ENCODE measurements at regions not wholly inside any gene's neighbourhood (a gene's known extent, or its start where the extent isn't known, plus 50 kb on each side); places are given as distances from the start of the nearest gene placed in this dataset.
"Not testable (repeated sequence)": the region's sequence is repeated elsewhere in the genome, so short reads cannot be mapped to it uniquely, and the experiment has no call there.

DNA sequence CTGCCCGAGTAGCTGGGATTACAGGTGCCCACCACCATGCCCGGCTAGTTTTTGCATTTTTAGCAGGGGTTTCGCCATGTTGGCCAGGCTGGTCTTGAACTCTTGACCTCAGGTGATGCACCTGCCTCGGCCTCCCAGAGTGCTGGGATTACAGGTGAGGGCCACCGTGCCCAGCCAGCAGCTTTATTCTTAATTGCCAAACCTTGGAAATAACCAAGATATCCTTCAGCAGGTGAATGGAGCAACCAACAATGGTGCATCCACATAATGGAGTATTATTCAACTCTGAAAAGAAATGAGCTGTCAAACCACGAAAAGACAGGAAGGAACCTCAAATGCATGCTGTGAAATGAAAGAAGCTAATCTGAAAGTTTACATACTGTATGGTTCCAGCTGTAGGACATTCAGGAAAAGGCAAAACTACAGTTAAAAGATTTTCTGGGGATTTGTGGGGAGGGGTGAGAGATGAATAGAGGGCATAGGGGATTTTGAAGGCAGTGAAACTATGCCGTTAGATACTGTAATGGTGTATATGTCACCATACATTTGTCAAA, 118.8 kb upstream of the CCND2 start:
- no peaks in the 10 kb centered on the region for H3K27me3 Mint-ChIP-seq
- H3K4me1 Mint-ChIP-seq = peaks cover 89% of the 10 kb centered on the region
- H3K27ac Mint-ChIP-seq = peak overlapping the region; percentile 93
- H3K4me3 Mint-ChIP-seq = peak overlapping the region; percentile 25
- no peak for DNase-seq
- ATAC-seq = no peak
- H3K36me3 Mint-ChIP-seq (ENCODE audit: low read depth) = no peaks in the 10 kb centered on the region
- H3K9me3 Mint-ChIP-seq = peaks cover 3% of the 10 kb centered on the region

DNA sequence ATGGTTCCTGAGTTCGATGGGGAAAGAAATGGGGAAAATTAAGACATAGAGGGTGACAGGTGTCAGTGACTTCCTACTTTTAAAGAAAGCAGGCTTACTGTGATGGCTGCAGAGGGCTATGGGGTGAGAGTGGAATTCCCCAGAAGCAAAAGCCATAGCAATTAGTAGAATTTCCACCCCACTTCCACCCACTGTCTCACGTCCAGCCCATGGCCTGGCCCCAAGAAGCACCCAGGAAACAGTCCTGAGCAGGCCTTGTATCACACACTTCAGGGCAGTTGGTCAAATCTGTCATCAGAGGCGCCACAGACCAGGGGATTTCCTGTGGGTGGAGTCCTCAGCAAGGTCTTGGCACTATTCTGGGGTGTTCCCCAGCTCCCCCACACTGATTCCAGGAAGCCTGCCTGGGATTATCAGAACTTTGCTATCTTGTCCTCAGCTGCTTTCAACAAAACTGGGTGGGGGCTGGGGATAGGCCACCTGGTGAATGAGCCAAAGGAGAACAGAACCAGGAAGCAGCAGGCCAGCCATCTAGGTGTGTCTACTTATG, 120.1 kb upstream of the CCND2 start:
- no peaks in the 10 kb centered on the region for H3K27me3 Mint-ChIP-seq
- peaks cover 87% of the 10 kb centered on the region for H3K4me1 Mint-ChIP-seq
- peak overlapping the region; percentile 25 for H3K4me3 Mint-ChIP-seq
- peak overlapping the region; percentile 93 for H3K27ac Mint-ChIP-seq
- peak; percentile 90 for ATAC-seq
- peaks cover 4% of the 10 kb centered on the region for H3K9me3 Mint-ChIP-seq
- DNase-seq = peak; percentile 80
- H3K36me3 Mint-ChIP-seq (ENCODE audit: low read depth) = no peaks in the 10 kb centered on the region

GRCh38 chr12:4152145-4152795, 121.3 kb upstream of the CCND2 start:
- Mint-ChIP-seq H3K4me1 (peaks cover 90% of the 10 kb centered on the region), H3K27ac (peak overlapping the region; percentile 93), H3K9me3 (peaks cover 4% of the 10 kb centered on the region), H3K4me3 (no peak overlapping the region), H3K27me3 (no peaks in the 10 kb centered on the region), H3K36me3 (ENCODE audit: low read depth) (no peaks in the 10 kb centered on the region)
- ATAC-seq (no peak), DNase-seq (no peak)

- peak overlapping the region; percentile 93 for H3K27ac Mint-ChIP-seq
- ATAC-seq (no peak), DNase-seq (no peak)
- no peaks in the 10 kb centered on the region for H3K27me3 Mint-ChIP-seq
- H3K4me1 Mint-ChIP-seq = peaks cover 91% of the 10 kb centered on the region
- H3K36me3 Mint-ChIP-seq (ENCODE audit: low read depth) = no peaks in the 10 kb centered on the region
- H3K9me3 Mint-ChIP-seq = peaks cover 4% of the 10 kb centered on the region
- peak overlapping the region; percentile 37 for H3K4me3 Mint-ChIP-seq
These were observed 122.0 kb upstream of the CCND2 start for GRCh38 chr12:4151362-4152121.

GRCh38 chr12:4150355-4150754, 123.2 kb upstream of the CCND2 start:
- peak overlapping the region; percentile 66 for H3K27ac Mint-ChIP-seq
- H3K36me3 Mint-ChIP-seq (ENCODE audit: low read depth); H3K9me3 Mint-ChIP-seq; H3K4me3 Mint-ChIP-seq; H3K27me3 Mint-ChIP-seq; DNase-seq; ATAC-seq: not testable (repeated sequence)
- H3K4me1 Mint-ChIP-seq = peaks cover 91% of the 10 kb centered on the region

- peak; percentile 71 for DNase-seq
- Mint-ChIP-seq H3K4me1 (peaks cover 92% of the 10 kb centered on the region), H3K4me3 (peak overlapping the region; percentile 29), H3K27me3 (no peaks in the 10 kb centered on the region), H3K27ac (peak overlapping the region; percentile 99), H3K36me3 (ENCODE audit: low read depth) (no peaks in the 10 kb centered on the region), H3K9me3 (peaks cover 4% of the 10 kb centered on the region)
- ATAC-seq = peak; percentile 7
These were observed 125.0 kb upstream of the CCND2 start for GRCh38 chr12:4148418-4149056.

GRCh38 chr12:4147031-4147481, 126.5 kb upstream of the CCND2 start:
- H3K27ac Mint-ChIP-seq = peak overlapping the region; percentile 99
- H3K4me1 Mint-ChIP-seq = peaks cover 92% of the 10 kb centered on the region
- H3K4me3 Mint-ChIP-seq = peak overlapping the region; percentile 69
- H3K36me3 Mint-ChIP-seq (ENCODE audit: low read depth) = no peaks in the 10 kb centered on the region
- no peaks in the 10 kb centered on the region for H3K27me3 Mint-ChIP-seq
- peaks cover 4% of the 10 kb centered on the region for H3K9me3 Mint-ChIP-seq
- ATAC-seq = no peak
- no peak for DNase-seq

DNA sequence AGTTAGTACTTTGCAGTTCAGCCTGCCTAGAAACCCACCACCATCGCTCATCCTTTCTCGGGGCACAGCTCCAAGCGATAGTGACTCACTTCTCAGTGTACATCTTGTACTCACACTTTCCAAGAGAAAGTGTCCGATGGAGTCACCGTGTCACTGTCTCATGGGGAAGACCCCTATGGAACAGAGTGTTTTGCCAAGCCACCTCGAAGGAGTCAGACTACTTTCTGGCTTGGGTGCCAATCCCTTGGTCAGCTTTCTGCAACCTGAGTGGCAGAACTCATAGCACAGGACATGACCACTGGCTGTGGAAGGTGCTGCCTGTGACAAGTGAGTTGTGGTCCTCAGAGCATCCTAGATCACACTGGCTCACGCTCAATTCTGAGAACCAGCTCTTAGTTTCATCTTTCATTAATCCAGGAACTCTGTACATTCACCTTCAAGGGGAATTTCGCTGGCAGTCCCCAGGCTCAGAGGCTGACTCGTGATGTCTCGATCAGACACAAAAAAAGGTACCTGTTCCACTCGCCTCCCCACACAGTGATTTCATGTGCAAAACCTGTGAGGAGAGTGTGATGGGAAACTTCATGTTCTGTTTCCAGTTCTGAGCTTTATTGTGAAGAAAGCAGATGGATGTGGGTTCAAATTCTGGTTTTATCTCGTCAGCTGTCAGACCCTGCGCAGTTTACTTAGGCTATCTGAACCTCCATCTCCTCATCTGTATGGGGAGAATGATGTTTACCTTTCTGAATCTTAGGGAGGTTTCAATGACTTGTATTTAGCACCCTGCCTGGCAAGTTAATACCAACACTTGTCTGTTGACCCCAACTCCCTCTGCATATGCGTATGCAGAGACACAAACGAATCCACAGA, 127.3 kb upstream of the CCND2 start:
- Mint-ChIP-seq H3K27me3 (no peaks in the 10 kb centered on the region), H3K27ac (peak overlapping the region; percentile 99), H3K36me3 (ENCODE audit: low read depth) (no peaks in the 10 kb centered on the region), H3K4me3 (peak overlapping the region; percentile 69), H3K9me3 (peaks cover 4% of the 10 kb centered on the region), H3K4me1 (peaks cover 92% of the 10 kb centered on the region)
- DNase-seq (peak; percentile 68), ATAC-seq (peak; percentile 74)

DNA sequence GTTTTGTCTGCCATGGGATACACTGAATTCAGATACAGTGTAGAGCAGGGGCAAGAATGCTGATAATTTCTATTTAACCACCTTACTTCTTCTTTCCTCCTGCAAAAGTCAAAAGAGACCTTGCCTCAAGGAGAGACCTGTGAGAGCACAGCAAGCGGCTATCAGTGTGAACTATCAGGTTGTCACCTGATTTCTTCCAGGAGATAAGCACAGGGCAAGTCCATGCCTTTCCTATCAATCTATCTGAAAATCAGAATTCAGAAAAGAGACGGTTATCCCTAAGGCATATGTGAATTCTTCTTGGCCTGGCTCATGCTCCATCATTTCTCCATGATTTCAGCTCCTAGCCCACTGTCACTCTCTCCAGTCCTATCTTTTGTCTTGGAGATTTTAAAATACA, 128.9 kb upstream of the CCND2 start:
- Mint-ChIP-seq H3K4me3 (no peak overlapping the region), H3K9me3 (no peaks in the 10 kb centered on the region)

GRCh38 chr12:4143896-4144295, 129.7 kb upstream of the CCND2 start:
- ATAC-seq (no peak), DNase-seq (no peak)
- peak overlapping the region; percentile 99 for H3K27ac Mint-ChIP-seq
- peaks cover 2% of the 10 kb centered on the region for H3K36me3 Mint-ChIP-seq (ENCODE audit: low read depth)
- no peaks in the 10 kb centered on the region for H3K27me3 Mint-ChIP-seq
- no peaks in the 10 kb centered on the region for H3K9me3 Mint-ChIP-seq
- peak overlapping the region; percentile 37 for H3K4me3 Mint-ChIP-seq
- peaks cover 100% of the 10 kb centered on the region for H3K4me1 Mint-ChIP-seq

More for the DNA sequence above, 128.9 kb upstream of the CCND2 start:
- ATAC-seq (no peak), DNase-seq (no peak)
- Mint-ChIP-seq H3K27ac (peak overlapping the region; percentile 99), H3K27me3 (no peaks in the 10 kb centered on the region), H3K36me3 (ENCODE audit: low read depth) (no peaks in the 10 kb centered on the region), H3K4me1 (peaks cover 96% of the 10 kb centered on the region)

- Mint-ChIP-seq H3K9me3 (no peaks in the 10 kb centered on the region), H3K4me3 (peak overlapping the region; percentile 75), H3K27ac (peak overlapping the region; percentile 93), H3K4me1 (peaks cover 96% of the 10 kb centered on the region), H3K36me3 (ENCODE audit: low read depth) (peaks cover 2% of the 10 kb centered on the region), H3K27me3 (no peaks in the 10 kb centered on the region)
- ATAC-seq (peak; percentile 57), DNase-seq (no peak)
These were observed 132.0 kb upstream of the CCND2 start for GRCh38 chr12:4141348-4142270.

- H3K4me3 Mint-ChIP-seq = peak overlapping the region; percentile 48
- H3K4me1 Mint-ChIP-seq = peaks cover 96% of the 10 kb centered on the region
- peak overlapping the region; percentile 93 for H3K27ac Mint-ChIP-seq
- H3K27me3 Mint-ChIP-seq = no peaks in the 10 kb centered on the region
- DNase-seq (no peak), ATAC-seq (no peak)
- peaks cover under 1% of the 10 kb centered on the region for H3K9me3 Mint-ChIP-seq
- H3K36me3 Mint-ChIP-seq (ENCODE audit: low read depth) = peaks cover 5% of the 10 kb centered on the region
These were observed 132.8 kb upstream of the CCND2 start for GRCh38 chr12:4140581-4141301.

Data from activated naive CD8-positive, alpha-beta T cell treated with anti-CD3 and anti-CD28 coated beads, Interleukin-2, amount 50 U/mL, for 24 hours (primary cell).